Ascending aorta (tissue), 2 donors: ENCODE measurements at regions not wholly inside any gene's neighbourhood (a gene's known extent, or its start where the extent isn't known, plus 50 kb on each side); places are given as distances from the start of the nearest gene placed in this dataset.

Source experiments
- DNase-seq, 2 donors: peaks; one replicate each; pipeline ENCODE4 v3.0.0-alpha.2; 2019; ENCODE audit warnings: low spot score in 2 of 2
- H3K27ac ChIP-seq, 2 donors: fragments of 200-600 bp; sonication (generic); one replicate each; pipeline ENCODE4 v1.5.1; 2016 to 2017; ENCODE audit warnings: mild to moderate bottlenecking in 1 of 2
- H3K27me3 ChIP-seq: fragments of 200-600 bp; sonication (generic); one replicate; pipeline ENCODE4 v1.5.1; 2017
- H3K36me3 ChIP-seq, 2 donors: fragments of 200-600 bp; sonication (generic); one replicate each; pipeline ENCODE4 v1.5.1; 2016
- H3K4me1 ChIP-seq, 2 donors: fragments of 200-600 bp; sonication (generic); one replicate each; pipeline ENCODE4 v1.5.1; 2016 to 2017; ENCODE audit warnings: mild to moderate bottlenecking in 1 of 2
- H3K4me3 ChIP-seq, 2 donors: fragments of 200-600 bp; sonication (generic); one replicate each; pipeline ENCODE4 v1.5.1; 2016 to 2017; ENCODE audit warnings: mild to moderate bottlenecking in 1 of 2
- H3K9me3 ChIP-seq, 2 donors: fragments of 200-600 bp; sonication (generic); one replicate each; pipeline ENCODE4 v1.5.1; 2016
- CTCF ChIP-seq, 3 experiments: fragments of 200-600 bp in 2 of 3; fragments of 450-650 bp in 1 of 3; sonication (generic) in 2 of 3; IDR thresholded peaks; one replicate each; pipeline ENCODE4 v1.5.1; 2016 to 2019; ENCODE audit warnings: antibody characterized with exemption in 3 of 3, mild to moderate bottlenecking in 1 of 3, moderate library complexity in 1 of 3
- intact Hi-C: fragments of 100-400 bp; cut with DNase I; formaldehyde crosslinking; loops from one replicate; pipeline ENCODE4 v1.15.1; 2023

- Histone ChIP-seq H3K9me3 (no peaks in the 10 kb centered on the region), H3K27ac (no peak overlapping the region), H3K4me1 (peaks cover 17 to 20% of the 10 kb centered on the region in 2 donors), H3K27me3 (no peaks in the 10 kb centered on the region), H3K36me3 (no peaks in the 10 kb centered on the region), H3K4me3 (no peak overlapping the region)
- intact Hi-C loops = no loop called here
- TF ChIP-seq CTCF (IDR thresholded peaks at IDR 0.05) = no peak
- DNase-seq = no peak
These were observed 144.3 kb upstream of the TNRC6C start for GRCh38 chr17:77814091-77814772.

- H3K4me3 ChIP-seq = no peak overlapping the region
- intact Hi-C loops = no loop called here
- DNase-seq = no peak
These were observed 143.2 kb upstream of the TNRC6C start for GRCh38 chr17:77815127-77815905.

GRCh38 chr17:77817953-77818352 is 140.6 kb upstream of the TNRC6C start:
- intact Hi-C loops = no loop called here
- Histone ChIP-seq H3K4me1 (peaks cover 6% of the 10 kb centered on the region in 2 donors), H3K4me3 (no peak overlapping the region), H3K36me3 (no peaks in the 10 kb centered on the region), H3K27ac (no peak overlapping the region), H3K27me3 (no peaks in the 10 kb centered on the region), H3K9me3 (no peaks in the 10 kb centered on the region)
- no peak for DNase-seq
- TF ChIP-seq CTCF (IDR thresholded peaks at IDR 0.05) = no peak

More at GRCh38 chr17:77815127-77815905, 143.2 kb upstream of the TNRC6C start:
- Histone ChIP-seq H3K9me3 (no peaks in the 10 kb centered on the region), H3K27ac (no peak overlapping the region), H3K36me3 (no peaks in the 10 kb centered on the region), H3K4me1 (peaks cover 16 to 17% of the 10 kb centered on the region in 2 donors), H3K27me3 (no peaks in the 10 kb centered on the region)
- TF ChIP-seq CTCF (IDR thresholded peaks at IDR 0.05) = no peak

GRCh38 chr17:77819497-77819896 is 139.0 kb upstream of the TNRC6C start:
- no peak for TF ChIP-seq CTCF (IDR thresholded peaks at IDR 0.05)
- Histone ChIP-seq H3K27ac (no peak overlapping the region), H3K4me3 (no peak overlapping the region), H3K27me3 (no peaks in the 10 kb centered on the region), H3K4me1 (peaks cover 11 to 14% of the 10 kb centered on the region in 2 donors), H3K9me3 (no peaks in the 10 kb centered on the region), H3K36me3 (no peaks in the 10 kb centered on the region)
- intact Hi-C loops = no loop called here
- no peak for DNase-seq

- Histone ChIP-seq H3K27ac (no peak overlapping the region), H3K4me1 (peaks cover 11 to 14% of the 10 kb centered on the region in 2 donors), H3K27me3 (no peaks in the 10 kb centered on the region), H3K36me3 (no peaks in the 10 kb centered on the region), H3K9me3 (no peaks in the 10 kb centered on the region), H3K4me3 (no peak overlapping the region)
- no peak for TF ChIP-seq CTCF (IDR thresholded peaks at IDR 0.05)
- intact Hi-C loops = no loop called here
- DNase-seq = no peak
These were observed 137.4 kb upstream of the TNRC6C start for GRCh38 chr17:77821114-77821513.
